GM06990 (cell line): ENCODE measurements at regions not wholly inside any gene's neighbourhood (a gene's known extent, or its start where the extent isn't known, plus 50 kb on each side); places are given as distances from the start of the nearest gene placed in this dataset.

Source experiments
- DNase-seq: peaks from one replicate; pipeline ENCODE4 v3.0.0-alpha.2; 2011; ENCODE audit not compliant: insufficient read length; ENCODE audit errors: extremely low read depth
- H3K27me3 ChIP-seq: replicated peaks from 2 replicates; pipeline ENCODE4 v1.6.0; 2011; ENCODE audit warnings: low read length; ENCODE audit not compliant: control insufficient read depth, insufficient read depth
- H3K36me3 ChIP-seq: 2 replicates; pipeline ENCODE4 v1.5.1; 2011; ENCODE audit warnings: low read length; ENCODE audit not compliant: control insufficient read depth, insufficient read depth
- H3K4me3 ChIP-seq: replicated peaks from 2 replicates; pipeline ENCODE4 v1.5.1; 2011; ENCODE audit warnings: low read depth, mild to moderate bottlenecking, control low read depth, low read length
- CTCF ChIP-seq: IDR thresholded peaks from 2 replicates; pipeline ENCODE4 v1.5.1; 2011; ENCODE audit warnings: low read length, control low read depth, mild to moderate bottlenecking, inconsistent platforms; ENCODE audit not compliant: insufficient read depth, poor library complexity, severe bottlenecking

GRCh38 chr6:9401960-9402359 lies 966.6 kb upstream of the SLC35B3 start:
- Histone ChIP-seq H3K4me3 (no peak overlapping the region), H3K36me3 (no peaks in the 10 kb centered on the region), H3K27me3 (no peaks in the 10 kb centered on the region)
- DNase-seq = no peak
- no peak for TF ChIP-seq CTCF

GRCh38 chr6:9399916-9400315 lies 964.6 kb upstream of the SLC35B3 start:
- no peaks in the 10 kb centered on the region for H3K27me3 ChIP-seq
- no peak overlapping the region for H3K4me3 ChIP-seq
- no peak for TF ChIP-seq CTCF
- H3K36me3 ChIP-seq = no peaks in the 10 kb centered on the region
- no peak for DNase-seq

- no peak for DNase-seq
- Histone ChIP-seq H3K36me3 (no peaks in the 10 kb centered on the region), H3K4me3 (no peak overlapping the region), H3K27me3 (no peaks in the 10 kb centered on the region)
- no peak for TF ChIP-seq CTCF
These were observed 963.5 kb upstream of the SLC35B3 start for GRCh38 chr6:9398767-9399373.

GRCh38 chr6:9398071-9398766 lies 962.9 kb upstream of the SLC35B3 start:
- no peak for TF ChIP-seq CTCF
- Histone ChIP-seq H3K4me3 (no peak overlapping the region), H3K36me3 (no peaks in the 10 kb centered on the region), H3K27me3 (no peaks in the 10 kb centered on the region)
- no peak for DNase-seq

- no peak for TF ChIP-seq CTCF
- no peak overlapping the region for H3K4me3 ChIP-seq
- H3K36me3 ChIP-seq = no peaks in the 10 kb centered on the region
- DNase-seq = no peak
- no peaks in the 10 kb centered on the region for H3K27me3 ChIP-seq
These were observed 953.3 kb upstream of the SLC35B3 start for GRCh38 chr6:9388596-9388995.

- Histone ChIP-seq H3K36me3 (no peaks in the 10 kb centered on the region), H3K4me3 (no peak overlapping the region), H3K27me3 (no peaks in the 10 kb centered on the region)
- DNase-seq = no peak
- TF ChIP-seq CTCF = no peak
These were observed 945.2 kb upstream of the SLC35B3 start for GRCh38 chr6:9380568-9380967.
